Activated CD8-positive, alpha-beta memory T cell treated with anti-CD3 and anti-CD28 coated beads for 4 hours (primary cell): ENCODE measurements at regions not wholly inside any gene's neighbourhood (a gene's known extent, or its start where the extent isn't known, plus 50 kb on each side); places are given as distances from the start of the nearest gene placed in this dataset.
A peak's percentile ranks its signal among the peaks of the same experiment; 100 is the strongest.
"Not testable (repeated sequence)": the region's sequence is repeated elsewhere in the genome, so short reads cannot be mapped to it uniquely, and the experiment has no call there.

Experiments used
- DNase-seq, 2 donors: peaks; one replicate each; pipeline ENCODE4 v3.0.0-alpha.2; 2020; ENCODE audit warnings: low read depth in 2 of 2

GRCh38 chr13:74248477-74248876 is 114.3 kb upstream of the KLF12 start:
- DNase-seq: no peak

GRCh38 chr13:74246487-74246886 is 112.3 kb upstream of the KLF12 start:
- DNase-seq: peak in 1 of 2 donors; percentile 17

GRCh38 chr13:74243637-74244526 is 109.7 kb upstream of the KLF12 start:
- no peak for DNase-seq

- DNase-seq: not testable (repeated sequence)
Measured at GRCh38 chr13:74241343-74241742, 107.1 kb upstream of the KLF12 start.

- DNase-seq: no peak
Measured at GRCh38 chr13:74230984-74231501, 96.8 kb upstream of the KLF12 start.

- no peak for DNase-seq
Measured at GRCh38 chr13:74229242-74229641, 95.0 kb upstream of the KLF12 start.

- DNase-seq: no peak
Measured at GRCh38 chr13:74227476-74228158, 93.4 kb upstream of the KLF12 start.

GRCh38 chr13:74226791-74227475 is 92.7 kb upstream of the KLF12 start:
- DNase-seq: no peak

GRCh38 chr13:74221752-74222151 is 87.5 kb upstream of the KLF12 start:
- DNase-seq: no peak

GRCh38 chr13:74219566-74219965 is 85.4 kb upstream of the KLF12 start:
- DNase-seq: no peak

GRCh38 chr13:74218291-74218690 is 84.1 kb upstream of the KLF12 start:
- DNase-seq: no peak

GRCh38 chr13:74217811-74218210 is 83.6 kb upstream of the KLF12 start:
- no peak for DNase-seq

- DNase-seq: no peak
Measured at GRCh38 chr13:74215420-74215819, 81.2 kb upstream of the KLF12 start.

- no peak for DNase-seq
Measured at GRCh38 chr13:74214321-74214720, 80.1 kb upstream of the KLF12 start.

GRCh38 chr13:74210693-74211393 is 76.6 kb upstream of the KLF12 start:
- DNase-seq: no peak

- DNase-seq: no peak
Measured at GRCh38 chr13:74206855-74207254, 72.7 kb upstream of the KLF12 start.

GRCh38 chr13:74206061-74206561 is 71.9 kb upstream of the KLF12 start:
- DNase-seq: no peak

GRCh38 chr13:74205313-74205690 is 71.1 kb upstream of the KLF12 start:
- no peak for DNase-seq

GRCh38 chr13:74204602-74205312 is 70.6 kb upstream of the KLF12 start:
- no peak for DNase-seq

- DNase-seq: no peak
Measured at GRCh38 chr13:74203576-74203975, 69.4 kb upstream of the KLF12 start.
